PC-3 (cell line): ENCODE measurements at regions not wholly inside any gene's neighbourhood (a gene's known extent, or its start where the extent isn't known, plus 50 kb on each side); places are given as distances from the start of the nearest gene placed in this dataset.

Experiments used
- CTCF ChIP-seq: fragments of 300-600 bp; sonication (generic); conservative IDR thresholded peaks from 2 replicates; pipeline ENCODE4 v1.5.1; 2017; ENCODE audit warnings: antibody characterized with exemption, low read depth, mild to moderate bottlenecking, low read length
- EZH2 ChIP-seq: fragments of 300-600 bp; sonication (generic); IDR thresholded peaks from one replicate; pipeline ENCODE4 v1.6.1; 2017; ENCODE audit warnings: antibody characterized with exemption, mild to moderate bottlenecking, low read length; ENCODE audit not compliant: unreplicated experiment

DNA sequence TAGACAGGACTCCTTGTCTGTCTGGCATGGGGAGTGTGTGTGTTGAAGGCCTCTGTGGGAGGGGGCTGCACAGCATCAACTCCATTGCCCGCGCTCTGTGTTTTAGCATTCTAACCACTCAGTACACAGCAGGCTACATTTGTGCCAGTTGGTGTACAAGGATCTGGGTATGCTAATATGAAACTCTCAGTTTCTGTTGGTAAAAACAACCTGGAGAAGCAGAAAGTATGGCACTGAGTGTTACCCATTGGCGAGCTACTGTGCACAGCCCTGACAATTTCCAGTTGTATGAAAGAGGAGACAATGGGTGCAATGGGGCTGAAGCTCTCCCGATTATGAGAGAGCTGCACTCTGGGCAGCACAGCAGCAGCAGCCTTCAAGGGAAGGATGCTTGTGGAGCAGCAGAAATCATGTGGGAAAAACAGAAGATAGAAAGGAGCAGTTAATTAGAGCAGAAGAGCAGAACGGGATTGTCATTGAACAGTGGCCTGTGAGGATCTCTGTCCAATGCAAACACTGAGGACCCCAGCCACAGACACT lies 443.6 kb downstream of the CBLN2 start:
- TF ChIP-seq CTCF: no peak
- TF ChIP-seq EZH2: no peak
